GM23248 (cell line): ENCODE measurements at regions not wholly inside any gene's neighbourhood (a gene's known extent, or its start where the extent isn't known, plus 50 kb on each side); places are given as distances from the start of the nearest gene placed in this dataset.

Experiments used
- EZH2 ChIP-seq: fragments of 200-600 bp; sonication (generic); IDR thresholded peaks from 2 replicates; pipeline ENCODE4 v1.6.1; 2018; ENCODE audit warnings: antibody characterized with exemption, mild to moderate bottlenecking; ENCODE audit not compliant: insufficient read depth, poor library complexity, severe bottlenecking
- EZH2phosphoT487 ChIP-seq: fragments of 200-600 bp; sonication (generic); IDR thresholded peaks from 2 replicates; pipeline ENCODE4 v1.6.1; 2018; ENCODE audit warnings: antibody characterized with exemption, moderate library complexity, mild to moderate bottlenecking, low read depth; ENCODE audit not compliant: insufficient read depth

GRCh38 chr1:70820396-70820795 lies 227.2 kb downstream of the PTGER3 start:
- TF ChIP-seq EZH2 (no peak), EZH2phosphoT487 (no peak)
